Liver (tissue), 8 donors: ENCODE measurements at regions not wholly inside any gene's neighbourhood (a gene's known extent, or its start where the extent isn't known, plus 50 kb on each side); places are given as distances from the start of the nearest gene placed in this dataset.

Source experiments
- DNase-seq: peaks from one replicate; pipeline ENCODE4 v3.0.0-alpha.2; 2017; ENCODE audit warnings: low spot score
- H3K27ac ChIP-seq, 2 donors: one replicate each; pipeline ENCODE4 v1.7.0; 2013; ENCODE audit warnings: inconsistent platforms in 2 of 2, low read length in 2 of 2, control low read depth in 1 of 2, low read depth in 1 of 2, mild to moderate bottlenecking in 1 of 2
- H3K27me3 ChIP-seq, 4 donors: one replicate each; pipeline versions ENCODE4 v1.6.1 to v1.7.0; 2013; ENCODE audit warnings: low read length in 3 of 4, inconsistent platforms in 1 of 4, mild to moderate bottlenecking in 1 of 4, moderate library complexity in 1 of 4; ENCODE audit not compliant: control insufficient read depth in 4 of 4, insufficient read depth in 4 of 4
- H3K36me3 ChIP-seq, 4 donors: one replicate each; pipeline versions ENCODE4 v1.6.1 to v1.7.0; 2013; ENCODE audit warnings: low read length in 3 of 4, mild to moderate bottlenecking in 3 of 4, low read depth in 1 of 4, moderate library complexity in 1 of 4; ENCODE audit not compliant: control insufficient read depth in 4 of 4, insufficient read depth in 3 of 4
- H3K4me1 ChIP-seq, 4 donors: one replicate each; pipeline versions ENCODE4 v1.6.1 to v1.7.0; 2013; ENCODE audit warnings: low read length in 3 of 4, mild to moderate bottlenecking in 3 of 4, moderate library complexity in 1 of 4; ENCODE audit not compliant: control insufficient read depth in 4 of 4, insufficient read depth in 4 of 4
- H3K4me3 ChIP-seq, 3 donors: one replicate each; pipeline versions ENCODE4 v1.6.1 to v1.7.0; 2013; ENCODE audit warnings: low read length in 3 of 3, control low read depth in 1 of 3, low read depth in 1 of 3, mild to moderate bottlenecking in 1 of 3
- H3K9ac ChIP-seq, 2 donors: one replicate each; pipeline ENCODE4 v1.7.0; 2013; ENCODE audit warnings: low read length in 2 of 2, mild to moderate bottlenecking in 2 of 2, moderate library complexity in 2 of 2, control low read depth in 1 of 2, low read depth in 1 of 2
- H3K9me3 ChIP-seq, 4 donors: one replicate each; pipeline versions ENCODE4 v1.6.1 to v1.7.0; 2013; ENCODE audit warnings: low read length in 3 of 4; ENCODE audit not compliant: control insufficient read depth in 4 of 4
- CTCF ChIP-seq: fragments of 150-350 bp; IDR thresholded peaks from 2 replicates; pipeline ENCODE4 v1.5.1; 2017; ENCODE audit warnings: improper control_type of control experiment, low read depth, low read length; ENCODE audit not compliant: missing input control
- FOXA1 ChIP-seq: IDR thresholded peaks from 2 replicates; pipeline ENCODE4 v1.6.1; 2016; ENCODE audit warnings: antibody characterized with exemption
- FOXA2 ChIP-seq: IDR thresholded peaks from 2 replicates; pipeline ENCODE4 v1.6.1; 2016; ENCODE audit warnings: antibody characterized with exemption
- HNF4G ChIP-seq: IDR thresholded peaks from 2 replicates; pipeline ENCODE4 v1.6.1; 2016; ENCODE audit warnings: antibody characterized with exemption
- NR2F2 ChIP-seq: IDR thresholded peaks from 2 replicates; pipeline ENCODE4 v1.6.1; 2016; ENCODE audit warnings: antibody characterized with exemption
- RXRA ChIP-seq, 2 donors: IDR thresholded peaks; 2 replicates each; pipeline ENCODE4 v1.6.1; 2017 to 2018; ENCODE audit warnings: antibody characterized with exemption in 2 of 2, mild to moderate bottlenecking in 1 of 2
- SP1 ChIP-seq: IDR thresholded peaks from 2 replicates; pipeline ENCODE4 v1.6.1; 2018; ENCODE audit warnings: antibody characterized with exemption, mild to moderate bottlenecking
- TAF1 ChIP-seq: conservative IDR thresholded peaks from 2 replicates; pipeline ENCODE4 v1.6.1; 2016; ENCODE audit warnings: antibody characterized with exemption, mild to moderate bottlenecking
- YY1 ChIP-seq: IDR thresholded peaks from 2 replicates; pipeline ENCODE4 v1.6.1; 2016; ENCODE audit warnings: antibody characterized with exemption, mild to moderate bottlenecking
- ZBTB33 ChIP-seq: IDR thresholded peaks from 2 replicates; pipeline ENCODE4 v1.6.1; 2016; ENCODE audit warnings: antibody characterized with exemption
- WGBS: extraction: QIAGEN DNeasy Blood & Tissue Kit; methylation state at CpG from one replicate; pipeline ENCODE4 v1.1.7; 2013; 5-methylcytosine and 5-hydroxymethylcytosine counted together
- TF ChIP-seq, protein P1 (sequence below): IDR thresholded peaks from 2 replicates; pipeline ENCODE4 v1.6.1; 2016; ENCODE audit warnings: antibody characterized with exemption
- TF ChIP-seq, protein P2 (sequence below): IDR thresholded peaks from 2 replicates; pipeline ENCODE4 v1.6.1; 2016; ENCODE audit warnings: antibody characterized with exemption, mild to moderate bottlenecking
- donor health status: healthy.
- donor health status: healthy.
- donor health status: healthy.
- donor health status: healthy.
- donor health status: healthy.

DNA sequence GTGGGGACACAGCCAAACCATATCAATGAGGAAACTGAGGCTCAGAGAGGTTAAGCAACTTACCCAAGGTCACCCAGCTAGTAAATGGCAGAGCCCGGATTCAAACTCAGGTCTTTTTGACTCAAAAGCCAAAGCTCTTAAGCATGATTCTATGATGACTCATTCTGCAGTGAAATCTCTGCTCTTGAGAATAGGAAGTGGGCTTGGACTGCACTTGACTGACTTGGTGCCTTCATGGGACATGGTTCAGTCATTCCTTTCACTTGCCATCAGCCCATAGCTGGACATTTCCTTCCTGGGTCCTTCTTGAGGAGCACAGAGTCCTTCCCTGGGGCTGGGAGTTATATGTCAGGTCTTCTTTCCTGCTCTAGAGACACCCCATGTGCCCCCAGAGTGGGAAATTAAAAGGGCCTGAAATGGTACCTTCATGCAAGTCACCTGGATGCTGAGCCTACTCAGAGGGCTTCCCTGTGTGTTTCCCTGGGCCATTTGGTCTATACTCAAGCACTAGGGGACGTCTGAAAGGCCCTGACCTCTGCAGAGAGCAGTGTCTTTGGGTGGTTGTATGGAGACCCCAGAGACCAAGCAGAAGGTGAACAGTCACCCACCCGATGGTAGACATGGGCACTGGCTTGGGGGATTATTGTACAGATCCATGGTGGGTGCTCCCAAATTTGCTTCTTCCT is 62.4 kb upstream of the SDK1 start:
- Histone ChIP-seq H3K27ac (no peak overlapping the region), H3K27me3 (no peaks in the 10 kb centered on the region), H3K4me1 (no peaks in the 10 kb centered on the region), H3K9ac (no peak overlapping the region), H3K36me3 (no peaks in the 10 kb centered on the region), H3K9me3 (peaks cover 0 to 5% (median 3%) of the 10 kb centered on the region in 4 donors), H3K4me3 (no peak overlapping the region)
- TF ChIP-seq RXRA (IDR thresholded peaks at IDR 0.05) (no peak), TAF1 (no peak), FOXA2 (no peak)
- TF ChIP-seq, protein P1, sequence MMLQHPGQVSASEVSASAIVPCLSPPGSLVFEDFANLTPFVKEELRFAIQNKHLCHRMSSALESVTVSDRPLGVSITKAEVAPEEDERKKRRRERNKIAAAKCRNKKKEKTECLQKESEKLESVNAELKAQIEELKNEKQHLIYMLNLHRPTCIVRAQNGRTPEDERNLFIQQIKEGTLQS: no peak
- 69% methylated on average over 3 of the region's 3 CpGs for WGBS
- no peak for DNase-seq

- no peaks in the 10 kb centered on the region for H3K4me1 ChIP-seq
- H3K36me3 ChIP-seq: no peaks in the 10 kb centered on the region
- DNase-seq: no peak
- WGBS: 80% methylated on average over 12 of the region's 12 CpGs
- peaks cover 0 to 5% (median 3%) of the 10 kb centered on the region in 4 donors for H3K9me3 ChIP-seq
- H3K27me3 ChIP-seq: no peaks in the 10 kb centered on the region
- H3K9ac ChIP-seq: no peak overlapping the region
- H3K4me3 ChIP-seq: no peak overlapping the region
- H3K27ac ChIP-seq: no peak overlapping the region
- TF ChIP-seq FOXA1 (no peak), TAF1 (no peak), YY1 (no peak), SP1 (no peak), ZBTB33 (no peak), CTCF (no peak), HNF4G (no peak), NR2F2 (no peak)
- TF ChIP-seq, protein P1: no peak
- TF ChIP-seq, protein P2, sequence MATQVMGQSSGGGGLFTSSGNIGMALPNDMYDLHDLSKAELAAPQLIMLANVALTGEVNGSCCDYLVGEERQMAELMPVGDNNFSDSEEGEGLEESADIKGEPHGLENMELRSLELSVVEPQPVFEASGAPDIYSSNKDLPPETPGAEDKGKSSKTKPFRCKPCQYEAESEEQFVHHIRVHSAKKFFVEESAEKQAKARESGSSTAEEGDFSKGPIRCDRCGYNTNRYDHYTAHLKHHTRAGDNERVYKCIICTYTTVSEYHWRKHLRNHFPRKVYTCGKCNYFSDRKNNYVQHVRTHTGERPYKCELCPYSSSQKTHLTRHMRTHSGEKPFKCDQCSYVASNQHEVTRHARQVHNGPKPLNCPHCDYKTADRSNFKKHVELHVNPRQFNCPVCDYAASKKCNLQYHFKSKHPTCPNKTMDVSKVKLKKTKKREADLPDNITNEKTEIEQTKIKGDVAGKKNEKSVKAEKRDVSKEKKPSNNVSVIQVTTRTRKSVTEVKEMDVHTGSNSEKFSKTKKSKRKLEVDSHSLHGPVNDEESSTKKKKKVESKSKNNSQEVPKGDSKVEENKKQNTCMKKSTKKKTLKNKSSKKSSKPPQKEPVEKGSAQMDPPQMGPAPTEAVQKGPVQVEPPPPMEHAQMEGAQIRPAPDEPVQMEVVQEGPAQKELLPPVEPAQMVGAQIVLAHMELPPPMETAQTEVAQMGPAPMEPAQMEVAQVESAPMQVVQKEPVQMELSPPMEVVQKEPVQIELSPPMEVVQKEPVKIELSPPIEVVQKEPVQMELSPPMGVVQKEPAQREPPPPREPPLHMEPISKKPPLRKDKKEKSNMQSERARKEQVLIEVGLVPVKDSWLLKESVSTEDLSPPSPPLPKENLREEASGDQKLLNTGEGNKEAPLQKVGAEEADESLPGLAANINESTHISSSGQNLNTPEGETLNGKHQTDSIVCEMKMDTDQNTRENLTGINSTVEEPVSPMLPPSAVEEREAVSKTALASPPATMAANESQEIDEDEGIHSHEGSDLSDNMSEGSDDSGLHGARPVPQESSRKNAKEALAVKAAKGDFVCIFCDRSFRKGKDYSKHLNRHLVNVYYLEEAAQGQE: no peak
Observed at GRCh38 chr7:3239291-3239691, 61.8 kb upstream of the SDK1 start.
